ENCODE measurements at regions not wholly inside any gene's neighbourhood (a gene's known extent, or its start where the extent isn't known, plus 50 kb on each side); places are given as distances from the start of the nearest gene placed in this dataset.
"Not testable (repeated sequence)": the region's sequence is repeated elsewhere in the genome, so short reads cannot be mapped to it uniquely, and the experiment has no call there.

DNA sequence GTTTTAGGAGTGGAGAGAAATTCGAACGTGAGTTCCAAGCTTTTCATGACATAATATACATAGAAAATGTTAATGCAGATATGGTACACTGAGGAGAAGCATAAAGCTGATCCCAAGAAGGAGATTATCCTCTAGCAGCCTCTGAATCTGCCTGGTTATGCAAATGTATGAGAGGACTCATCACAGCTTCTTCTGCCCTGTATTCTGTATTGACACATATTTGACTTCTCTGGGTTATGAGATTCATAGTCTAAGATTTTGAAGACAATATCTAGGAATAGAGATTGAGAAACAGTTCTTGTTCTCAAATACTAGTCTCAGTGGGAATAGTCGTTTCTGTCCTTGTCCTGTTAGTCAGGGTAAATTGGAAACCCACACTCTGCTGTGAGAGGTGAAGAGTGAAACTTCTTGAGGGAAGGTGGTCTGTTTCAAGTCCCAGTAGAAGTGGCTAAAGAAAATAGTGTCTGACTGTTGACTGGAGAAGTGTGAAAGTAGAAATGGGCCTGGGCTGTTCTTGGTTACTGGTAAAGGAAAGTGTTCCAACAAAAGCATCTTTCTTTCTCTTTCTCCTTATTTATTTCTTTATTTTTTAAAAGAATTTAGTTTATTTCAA, 1356.6 kb downstream of the SLITRK5 start:
- DNase-seq (ENCODE audit: low read depth): no peak

DNA sequence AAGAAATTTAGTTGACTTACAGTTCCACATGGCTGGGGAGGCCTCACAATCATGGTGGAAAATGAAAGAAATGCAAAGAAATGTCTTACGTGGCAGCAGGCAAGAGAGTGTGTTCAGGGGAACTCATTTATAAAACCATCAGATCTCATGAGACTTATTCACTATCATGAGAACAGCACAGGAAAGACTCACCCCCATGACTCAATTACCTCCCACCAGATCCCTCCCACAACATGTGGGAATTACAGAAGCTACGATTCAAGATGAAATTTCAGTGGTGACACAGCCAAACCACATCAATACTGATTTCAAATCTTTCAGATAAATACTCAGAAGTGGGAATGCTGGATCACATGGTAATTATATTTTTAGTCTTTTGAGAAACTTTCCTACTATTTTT, 1357.9 kb downstream of the SLITRK5 start:
- no peak for DNase-seq (ENCODE audit: low read depth)

DNA sequence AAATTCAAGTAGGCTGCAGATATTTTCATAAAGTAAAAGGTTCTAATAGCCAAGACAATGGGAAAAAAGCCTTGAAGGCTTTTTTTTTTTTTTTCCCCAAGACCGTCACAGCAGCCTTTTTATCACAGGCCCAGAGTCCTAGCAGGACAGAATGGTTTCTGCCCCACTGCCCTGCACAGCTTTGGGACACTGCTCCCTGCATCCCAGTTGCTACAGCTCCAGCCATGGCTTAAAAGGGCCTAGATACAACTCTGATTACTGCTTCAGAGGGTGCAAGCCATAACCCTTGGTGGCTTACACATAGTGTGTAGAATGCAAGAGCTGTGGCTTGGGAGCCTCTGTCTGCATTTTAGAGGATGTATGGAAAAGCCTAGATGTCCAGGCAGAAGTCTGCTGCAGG, 1362.8 kb downstream of the SLITRK5 start:
- DNase-seq (ENCODE audit: low read depth): no peak

DNA sequence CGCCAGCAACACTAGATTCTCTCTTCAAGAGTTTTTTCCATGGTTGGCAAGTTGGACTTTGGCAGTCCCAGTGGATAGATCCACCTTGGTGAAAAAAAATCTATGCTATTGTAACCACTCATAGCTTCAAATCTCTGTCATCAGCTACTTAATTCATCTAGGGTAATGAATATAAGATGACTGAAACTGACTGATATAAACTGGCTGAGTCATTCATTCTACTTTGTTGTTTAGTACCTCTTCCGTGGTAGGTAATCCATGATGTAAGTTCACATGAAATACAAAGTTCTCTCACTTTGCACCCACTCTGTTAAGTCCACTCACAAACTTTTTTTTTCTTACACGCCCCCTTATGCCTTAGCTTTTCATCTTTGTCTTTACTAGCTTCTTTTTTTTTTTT, 1381.5 kb downstream of the SLITRK5 start:
- no peak for DNase-seq (ENCODE audit: low read depth)

DNA sequence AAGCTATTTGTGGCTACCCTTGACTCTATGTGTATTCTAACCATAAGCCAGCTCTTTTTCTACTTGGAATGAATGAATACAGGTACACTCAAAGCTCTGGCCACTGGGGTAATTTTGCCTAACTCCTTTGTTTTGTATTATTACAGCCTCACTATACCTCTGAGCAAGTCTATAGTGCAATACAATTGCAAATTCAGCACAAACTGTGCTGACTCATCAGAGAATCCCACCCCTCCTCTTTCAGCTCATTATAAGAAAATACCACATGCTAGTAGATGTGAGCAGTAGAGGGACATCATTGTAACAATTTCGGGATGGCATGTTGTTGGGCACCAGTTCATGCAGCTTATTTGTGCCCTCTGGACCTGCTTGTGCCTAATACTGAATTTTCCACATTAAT, 1382.2 kb downstream of the SLITRK5 start:
- DNase-seq (ENCODE audit: low read depth): no peak

DNA sequence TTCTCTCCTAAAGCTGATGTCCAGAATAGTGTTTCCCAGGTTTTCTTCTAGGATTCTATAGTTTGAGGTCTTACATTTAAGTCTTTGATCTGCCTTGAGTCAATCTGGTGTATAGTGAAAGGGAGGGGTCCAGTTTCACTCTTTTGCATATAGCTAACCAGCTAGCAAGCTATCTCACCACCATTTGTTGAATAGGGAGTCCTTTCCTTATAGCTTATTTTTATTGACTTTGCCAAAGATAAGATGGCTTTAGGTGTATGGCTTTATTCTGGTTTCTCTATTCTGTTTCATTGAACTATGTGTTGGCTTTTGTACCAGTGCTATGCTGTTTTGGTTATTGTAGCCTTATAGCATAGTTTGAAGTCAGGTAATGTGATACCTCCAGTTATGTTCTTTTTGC, 1386.1 kb downstream of the SLITRK5 start:
- no peak for DNase-seq (ENCODE audit: low read depth)

DNA sequence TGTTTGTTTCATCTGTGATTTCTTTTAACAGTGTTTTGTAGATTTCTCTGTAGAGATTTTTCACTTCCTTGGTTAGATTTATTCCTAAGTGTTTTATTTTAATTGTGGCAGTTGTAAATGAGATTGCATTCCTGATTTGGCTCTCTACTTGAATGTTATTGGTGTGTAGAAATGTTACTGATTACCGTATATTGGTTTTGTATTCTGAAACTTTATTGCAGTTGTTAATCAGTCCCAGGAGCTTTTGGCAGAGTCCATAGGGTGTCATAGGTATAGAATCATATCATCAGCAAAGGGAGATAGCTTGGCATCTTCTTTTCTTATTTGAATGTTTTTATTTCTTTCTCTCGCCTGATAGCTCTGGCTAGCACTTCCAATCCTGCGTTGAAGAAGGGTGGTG, 1386.7 kb downstream of the SLITRK5 start:
- no peak for DNase-seq (ENCODE audit: low read depth)

DNA sequence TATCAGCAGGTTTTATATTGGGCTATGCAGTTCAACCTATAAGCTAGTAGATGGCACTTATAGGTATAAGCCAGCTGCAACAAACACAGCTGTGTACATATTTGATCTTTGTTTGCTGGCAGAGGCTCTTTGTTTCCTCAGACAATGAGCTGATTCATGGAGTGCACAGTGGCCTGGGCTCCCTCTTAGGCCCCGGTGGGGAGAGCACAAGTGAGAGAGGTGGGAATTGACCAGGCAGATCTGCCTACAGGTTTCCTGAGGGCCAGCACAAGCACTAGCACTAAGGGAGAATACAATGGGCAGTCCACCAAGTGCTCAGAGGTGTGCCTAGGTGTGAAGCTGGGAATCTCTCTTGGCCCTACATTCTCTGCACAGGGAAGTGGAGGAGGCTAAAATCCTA, 1390.7 kb downstream of the SLITRK5 start:
- DNase-seq (ENCODE audit: low read depth): no peak

DNA sequence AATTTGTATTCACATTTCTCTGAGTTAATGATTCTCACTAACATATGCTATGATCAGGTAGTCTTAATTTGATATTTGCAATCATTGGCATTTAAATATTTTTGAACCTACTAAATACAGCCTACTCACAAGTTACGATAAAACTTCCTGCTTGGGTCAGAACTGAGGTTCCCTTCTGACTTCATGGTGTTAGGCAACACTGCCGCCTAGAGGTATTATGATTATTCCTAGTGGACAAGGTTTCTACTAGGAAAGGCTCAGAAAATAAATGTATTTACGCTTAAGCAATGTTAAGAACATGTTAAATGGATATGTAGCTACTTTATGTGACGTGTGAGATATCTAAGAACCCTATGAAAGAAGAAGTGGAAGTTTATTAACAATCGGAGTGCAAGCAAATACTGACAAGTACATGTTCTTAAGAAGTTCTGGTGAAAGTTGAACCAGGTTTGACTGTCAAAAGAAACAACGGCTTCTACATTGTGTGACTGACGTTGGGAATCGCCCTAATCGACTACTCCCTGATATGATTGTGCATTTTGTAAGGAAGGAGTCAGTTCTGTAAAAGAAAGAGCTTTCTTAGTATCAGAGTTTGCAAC, 1395.8 kb downstream of the SLITRK5 start:
- DNase-seq (ENCODE audit: low read depth): peak; percentile 1

DNA sequence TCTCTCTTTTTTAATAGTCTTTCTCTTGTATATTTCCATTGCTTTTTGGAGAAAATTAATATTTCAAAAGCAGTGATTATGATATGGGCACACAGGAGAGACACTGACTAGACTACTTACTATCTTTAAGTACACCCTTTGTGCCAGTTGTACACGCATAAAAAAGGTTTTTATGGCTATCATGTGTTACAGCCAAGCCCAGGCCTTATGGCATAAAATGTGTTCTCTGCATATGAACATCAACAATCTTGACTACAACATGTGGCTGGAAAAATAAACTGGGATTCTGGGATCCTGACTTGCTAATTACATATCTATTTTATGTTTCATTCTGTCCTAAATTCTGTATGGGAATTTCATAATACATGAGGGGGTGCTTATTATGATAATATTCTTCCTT, 1401.8 kb downstream of the SLITRK5 start:
- DNase-seq (ENCODE audit: low read depth): no peak

DNA sequence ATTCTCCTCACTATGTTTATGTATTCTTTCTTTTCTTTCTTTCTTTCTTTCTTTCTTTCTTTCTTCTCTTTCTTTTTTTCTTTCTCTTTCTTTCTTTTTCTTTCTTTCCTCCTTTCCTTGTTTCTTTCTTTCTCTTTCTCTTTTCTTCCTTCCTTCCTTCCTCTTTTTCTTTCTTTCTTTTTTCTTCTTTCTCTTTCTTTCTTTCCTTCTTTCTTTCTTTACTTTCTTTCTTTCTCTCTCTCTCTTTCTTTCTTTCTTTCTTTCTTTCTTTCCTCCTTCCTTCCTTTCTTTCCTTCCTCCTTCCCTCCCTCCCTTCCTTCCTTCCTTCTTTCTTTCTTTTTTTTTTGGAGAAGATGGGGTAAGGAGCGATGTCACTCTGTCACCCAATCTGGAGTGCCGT, 1405.5 kb downstream of the SLITRK5 start:
- DNase-seq (ENCODE audit: low read depth): no peak

DNA sequence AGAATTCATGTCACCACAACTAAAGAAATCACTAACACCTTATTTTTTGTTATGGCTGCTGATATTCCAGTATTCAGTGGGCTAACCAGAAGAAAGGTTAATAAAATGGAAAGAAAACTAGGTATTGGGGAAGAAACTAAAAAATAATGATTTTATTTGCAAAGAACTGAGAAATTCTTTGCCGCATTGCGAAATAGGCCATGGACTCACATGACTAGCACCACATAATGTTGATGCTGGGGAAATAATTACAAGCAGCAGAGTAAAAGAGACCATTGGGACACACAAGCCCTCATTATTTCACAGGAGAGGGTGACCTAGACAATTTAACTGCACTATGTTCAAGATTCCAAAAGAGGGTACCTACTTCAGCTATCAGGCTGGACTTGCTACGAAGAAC, 1411.5 kb downstream of the SLITRK5 start:
- DNase-seq (ENCODE audit: low read depth): no peak

DNA sequence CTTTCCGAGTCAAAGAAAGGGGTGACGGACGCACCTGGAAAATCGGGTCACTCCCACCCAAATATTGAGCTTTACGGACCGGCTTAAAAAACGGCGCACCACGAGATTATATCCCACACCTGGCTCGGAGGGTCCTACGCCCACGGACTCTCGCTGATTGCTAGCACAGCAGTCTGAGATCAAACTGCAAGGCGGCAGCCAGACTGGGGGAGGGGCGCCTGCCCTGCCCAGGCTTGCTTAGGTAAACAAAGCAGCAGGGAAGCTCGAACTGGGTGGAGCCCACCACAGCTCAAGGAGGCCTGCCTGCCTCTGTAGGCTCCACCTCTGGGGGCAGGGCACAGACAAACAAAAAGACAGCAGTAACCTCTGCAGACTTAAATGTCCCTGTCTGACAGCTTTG, 1416.9 kb downstream of the SLITRK5 start:
- not testable (repeated sequence) for DNase-seq (ENCODE audit: low read depth)

DNA sequence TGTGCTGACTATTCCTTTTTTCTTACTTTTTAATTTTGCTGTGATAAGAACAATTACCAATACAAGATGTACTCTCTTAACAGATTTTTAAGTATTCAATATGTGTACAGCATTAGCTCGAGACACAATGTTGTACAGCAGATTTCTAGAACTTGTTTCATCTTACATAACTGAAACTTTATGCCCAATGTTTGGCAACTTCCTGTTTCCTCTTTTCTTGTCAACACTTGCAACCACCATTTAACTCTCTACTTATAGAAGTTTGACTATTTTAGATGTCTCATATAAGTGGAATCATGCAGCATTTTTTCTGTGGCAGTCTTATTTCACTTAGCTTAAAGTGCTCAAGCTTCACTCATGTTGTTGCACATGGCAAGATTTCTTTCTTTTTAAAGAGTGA, 1426.8 kb downstream of the SLITRK5 start:
- no peak for DNase-seq (ENCODE audit: low read depth)

DNA sequence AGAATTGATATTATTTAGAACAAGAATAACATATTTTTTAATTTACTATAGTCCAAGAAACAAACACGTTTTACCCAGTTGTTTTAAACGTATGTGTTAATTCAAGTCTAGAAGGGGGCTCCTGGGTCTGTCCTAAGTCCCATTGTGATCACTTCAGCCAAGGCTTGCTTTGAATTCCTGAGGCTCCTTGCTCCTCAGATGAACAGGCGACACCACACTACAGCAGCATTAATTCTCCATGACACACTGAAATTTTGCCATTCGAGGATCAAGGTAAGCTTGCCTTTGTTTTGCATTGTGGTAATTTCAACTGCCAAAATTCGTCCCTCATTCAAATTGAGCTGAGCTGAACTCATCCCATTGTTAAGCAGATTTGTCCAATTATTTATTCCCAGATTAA, 1442.6 kb downstream of the SLITRK5 start:
- no peak for DNase-seq (ENCODE audit: low read depth)

DNA sequence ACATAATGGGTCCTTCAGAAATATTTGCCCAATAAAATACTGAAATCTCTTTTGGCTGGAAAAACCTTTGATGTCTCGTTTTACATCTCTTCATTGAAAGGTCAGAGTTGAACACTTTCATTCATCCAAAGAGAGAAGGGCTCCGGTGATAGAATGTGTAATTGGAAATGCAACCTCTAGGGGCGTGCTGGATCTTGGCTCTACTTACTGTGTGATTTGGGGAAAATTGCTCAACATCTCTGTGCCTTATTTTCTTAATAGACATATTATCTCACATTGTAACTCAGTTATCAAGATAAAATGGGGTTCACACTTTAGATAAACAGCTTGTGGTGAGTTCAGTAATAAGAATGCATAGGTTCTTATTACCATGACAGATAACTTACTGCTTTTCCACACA, 1444.1 kb downstream of the SLITRK5 start:
- no peak for DNase-seq (ENCODE audit: low read depth)

DNA sequence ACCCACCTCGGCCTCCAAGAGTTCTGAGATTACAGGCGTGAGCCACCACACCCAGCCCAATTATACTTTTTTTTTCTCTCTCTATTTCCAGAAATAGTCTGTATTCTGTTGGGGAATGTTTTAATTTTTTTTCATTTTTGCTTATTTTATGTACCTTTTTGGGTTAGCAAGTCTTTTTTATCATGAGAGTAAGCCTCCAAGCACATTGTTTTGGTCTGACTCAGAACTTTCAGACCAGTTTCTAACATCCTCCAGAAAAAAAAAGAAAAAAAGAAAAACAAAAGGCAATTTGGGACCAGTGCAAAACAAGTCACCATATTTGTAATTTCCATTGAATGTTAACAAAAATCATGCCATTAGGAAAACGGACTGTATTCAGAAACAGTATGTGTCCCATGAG, 1465.5 kb downstream of the SLITRK5 start:
- no peak for DNase-seq (ENCODE audit: low read depth)

DNA sequence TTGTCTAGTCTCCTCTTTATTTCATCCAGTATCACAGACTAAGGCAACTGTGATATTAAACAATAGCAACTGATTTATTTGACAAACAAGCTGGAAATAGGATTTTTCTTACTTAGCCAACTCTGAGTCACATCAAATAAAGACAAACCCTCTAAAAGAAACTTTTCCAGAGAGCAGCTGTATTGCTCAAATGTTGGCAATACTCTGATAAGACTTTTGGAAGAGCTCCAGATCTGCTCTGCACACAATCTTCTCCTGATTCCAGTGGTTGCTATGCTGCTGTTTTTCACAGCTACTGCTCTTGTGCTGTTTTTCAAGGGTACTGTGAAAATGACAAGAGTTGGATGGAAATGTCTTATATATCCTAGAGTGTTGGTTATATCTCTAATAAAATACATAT, 1479.2 kb downstream of the SLITRK5 start:
- no peak for DNase-seq (ENCODE audit: low read depth)

DNA sequence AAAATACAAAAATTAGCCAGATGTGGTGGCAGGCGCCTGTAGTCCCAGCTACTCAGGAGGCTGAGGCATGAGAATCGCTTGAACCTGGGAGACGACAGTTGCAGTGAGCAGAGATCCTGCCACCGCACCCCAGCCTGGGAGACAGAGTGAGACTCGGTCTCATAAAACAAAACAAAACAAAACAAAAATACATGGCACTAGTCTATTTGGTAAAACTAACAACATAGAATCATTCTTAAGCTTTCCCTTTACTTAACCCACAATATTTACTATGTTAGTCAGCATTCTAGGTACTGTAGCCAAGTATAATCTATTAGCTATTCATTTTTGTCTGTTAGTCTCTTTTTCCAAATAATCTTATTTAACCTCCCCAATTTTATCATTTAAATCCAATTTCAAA, 1482.8 kb downstream of the SLITRK5 start:
- no peak for DNase-seq (ENCODE audit: low read depth)

DNA sequence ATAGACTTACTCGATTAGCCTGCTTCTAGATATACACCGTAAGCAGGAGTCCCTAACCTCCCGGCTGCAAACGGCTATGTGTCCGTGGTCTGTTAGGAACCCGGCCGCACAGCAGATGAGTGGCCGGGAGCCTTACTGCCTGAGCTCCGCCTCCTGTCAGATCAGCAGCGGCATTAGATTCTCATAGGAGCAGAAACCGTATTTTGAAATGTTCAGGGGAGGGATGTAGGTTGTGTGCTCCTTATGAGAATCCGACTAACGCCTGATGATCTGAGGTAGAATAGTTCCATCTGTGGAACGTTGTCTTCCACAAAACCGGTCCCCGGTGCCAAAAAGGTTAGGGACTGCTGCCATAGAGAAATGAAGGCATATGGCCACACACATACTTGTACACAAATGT, 1491.9 kb downstream of the SLITRK5 start:
- no peak for DNase-seq (ENCODE audit: low read depth)

DNA sequence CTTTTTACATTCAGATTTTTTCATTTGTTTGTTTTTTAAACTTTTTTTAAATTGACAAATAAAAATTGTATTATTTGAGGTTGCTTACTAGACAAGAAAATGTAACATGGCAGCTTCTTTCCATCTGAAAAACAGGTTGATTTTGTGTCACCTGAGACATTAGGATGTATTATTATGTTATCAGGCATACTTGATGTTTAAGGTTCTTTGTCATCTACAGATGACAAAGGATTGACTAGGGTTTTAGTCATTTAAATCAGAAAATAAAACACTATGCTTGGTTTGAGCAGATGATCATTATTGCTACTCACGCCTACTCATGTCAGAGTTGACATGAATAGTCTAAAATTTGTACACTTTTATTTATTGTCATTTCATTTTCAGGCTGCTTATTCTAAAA, 1494.5 kb downstream of the SLITRK5 start:
- DNase-seq (ENCODE audit: low read depth): no peak

DNA sequence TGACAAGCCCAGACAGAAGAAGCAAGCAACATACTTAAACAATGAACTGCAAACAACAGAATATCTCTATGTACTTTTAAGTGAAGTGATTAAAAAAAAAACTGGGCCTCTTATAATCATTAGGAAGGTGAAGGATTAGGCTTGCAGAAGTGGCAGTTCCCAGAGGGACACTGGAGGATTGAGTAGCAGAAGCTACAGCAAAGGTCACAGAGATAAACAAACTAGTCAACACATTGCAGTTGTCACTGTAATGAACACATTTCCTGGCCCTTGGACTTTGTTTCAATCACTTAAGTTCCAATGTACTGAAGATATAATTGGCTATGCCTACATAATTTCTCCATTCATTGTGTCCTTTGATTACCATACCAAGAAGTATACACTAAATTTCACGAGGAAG, 1498.8 kb downstream of the SLITRK5 start:
- no peak for DNase-seq (ENCODE audit: low read depth)

DNA sequence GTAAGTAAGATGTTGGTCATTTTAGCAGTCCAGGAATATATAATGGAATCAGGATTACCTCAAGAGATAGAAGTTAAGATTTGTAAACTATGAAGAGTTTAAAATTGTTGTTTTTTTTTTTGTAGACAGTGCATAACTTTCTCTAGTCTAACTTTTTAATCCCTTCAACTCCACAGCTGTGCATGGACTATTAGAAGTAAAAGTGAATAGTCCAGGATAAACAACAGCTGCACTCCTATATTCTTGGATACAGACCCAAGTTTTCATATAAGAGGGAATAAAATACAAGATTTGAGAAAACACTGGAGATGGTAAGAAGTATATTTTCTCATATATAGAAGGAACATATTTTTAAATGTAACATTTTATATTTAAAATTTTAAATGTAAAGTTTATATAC, 1509.9 kb downstream of the SLITRK5 start:
- no peak for DNase-seq (ENCODE audit: low read depth)

DNA sequence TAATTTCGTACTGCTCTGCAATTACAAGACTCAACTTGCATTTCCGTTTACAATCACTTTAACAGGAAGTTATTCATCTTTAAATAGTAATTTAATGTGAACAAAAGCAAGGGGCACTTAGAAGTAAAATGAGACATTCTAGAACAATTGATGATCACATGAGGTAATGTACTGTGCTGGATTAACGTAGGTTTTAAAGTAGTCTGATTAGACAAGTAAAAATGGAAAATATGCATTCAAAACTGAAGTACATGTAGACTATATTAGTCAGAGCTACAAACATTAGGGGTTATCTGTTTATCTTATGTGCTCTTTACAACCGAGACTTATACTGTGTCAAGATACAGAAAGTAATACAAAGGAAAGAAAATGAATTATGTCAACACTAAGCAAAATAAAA, 1528.0 kb downstream of the SLITRK5 start:
- no peak for DNase-seq (ENCODE audit: low read depth)

Data from M059J (cell line).